OCI-M1 (cell line): ENCODE measurements at regions not wholly inside any gene's neighbourhood (a gene's known extent, or its start where the extent isn't known, plus 50 kb on each side); places are given as distances from the start of the nearest gene placed in this dataset.
"Not testable (repeated sequence)": the region's sequence is repeated elsewhere in the genome, so short reads cannot be mapped to it uniquely, and the experiment has no call there.

Source experiments
- DNase-seq: peaks from one replicate; lab custom pipeline; 2025; lab: John Stamatoyannopoulos, UW

DNA sequence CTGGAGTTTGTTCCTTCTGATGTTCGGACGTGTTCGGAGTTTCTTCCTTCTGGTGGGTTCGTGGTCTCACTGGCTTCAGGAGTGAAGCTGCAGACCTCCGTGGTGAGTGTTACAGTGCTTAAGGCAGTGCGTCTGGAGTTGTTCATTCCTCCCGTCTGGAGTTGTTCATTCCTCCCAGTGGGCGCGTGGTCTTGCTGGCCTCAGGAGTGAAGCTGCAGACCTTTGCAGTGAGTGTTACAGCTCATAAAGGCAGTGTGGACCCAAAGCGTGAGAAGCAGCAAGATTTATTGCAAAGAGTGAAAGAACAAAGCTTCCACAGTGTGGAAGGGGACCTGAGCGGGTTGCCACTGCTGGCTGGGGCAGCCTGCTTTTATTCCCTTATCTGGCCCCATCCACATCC, 63.4 kb upstream of the DDHD1 start:
- DNase-seq: not testable (repeated sequence)

GRCh38 chr14:53215101-53215500, 62.0 kb upstream of the DDHD1 start:
- DNase-seq: peak; percentile 8

- no peak for DNase-seq
These were observed 61.3 kb upstream of the DDHD1 start for GRCh38 chr14:53214384-53214783.

DNA sequence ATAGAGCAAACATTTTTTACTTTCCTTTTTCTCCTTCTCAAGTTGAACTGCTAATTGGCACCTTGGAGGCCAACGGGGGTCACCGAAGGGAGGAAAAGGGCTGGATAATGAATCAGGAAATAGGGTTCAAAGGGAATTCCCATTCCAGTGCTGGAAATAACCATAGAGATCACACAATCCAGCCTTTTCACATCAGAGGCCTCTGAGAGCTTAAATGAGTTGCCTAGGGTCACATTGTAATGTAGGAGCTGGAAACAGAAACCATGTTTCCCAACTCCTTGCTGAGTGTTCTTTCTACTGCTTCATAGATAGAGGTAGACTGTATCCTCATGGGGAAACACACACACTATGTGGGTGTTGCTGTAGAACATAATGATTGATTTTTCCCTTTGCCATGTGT, 60.6 kb upstream of the DDHD1 start:
- no peak for DNase-seq

GRCh38 chr14:53209370-53209769, 56.2 kb upstream of the DDHD1 start:
- peak; percentile 33 for DNase-seq
